HepG2 (cell line): ENCODE measurements at regions not wholly inside any gene's neighbourhood (a gene's known extent, or its start where the extent isn't known, plus 50 kb on each side); places are given as distances from the start of the nearest gene placed in this dataset.

Source experiments
- ATAC-seq: fragments of 200-7000 bp; cut with Tn5 transposase; 3 replicates; pipeline ENCODE4 v1.9.1; 2020; ENCODE audit warnings: mild to moderate bottlenecking, moderate library complexity
- BruUV-seq: library from RNA; stranded (reverse); fragments of 400-500 nt; replicated peaks from 2 replicates; lab custom pipeline; 2021; lab: Mats Ljungman, UMichigan
- CTCF ChIA-PET: fragments of 300-600 bp; formaldehyde crosslinking; extraction: SDS; loops from one replicate; lab custom pipeline; 2021; ENCODE audit warnings: low total read pairs, inconsistent platforms, low intra/inter-chr PET ratio; lab: Yijun Ruan, JAX
- POLR2A ChIA-PET: fragments of 350-600 bp; sonication (Branson Sonifier 250); formaldehyde crosslinking; loops from one replicate; lab custom pipeline; 2020; ENCODE audit warnings: antibody characterized with exemption, inconsistent platforms; lab: Yijun Ruan, JAX
- DNase-seq: peaks from one replicate; pipeline ENCODE4 v3.0.0-alpha.2; 2015; ENCODE audit warnings: low spot score
- FAIRE-seq: peaks from 3 replicates; lab custom pipeline; 2011; peaks lifted over from hg19 to GRCh38; lab: Jason Lieb, UNC
- H2AFZ ChIP-seq: one replicate; pipeline ENCODE4 v1.6.1; 2011; ENCODE audit warnings: low read length, inconsistent platforms
- H3K27ac ChIP-seq: fragments of 300-600 bp; 3 replicates; pipeline ENCODE4 v1.8.0; 2011; ENCODE audit warnings: mixed run types, mild to moderate bottlenecking, mixed read lengths, low read length, inconsistent platforms; ENCODE audit not compliant: insufficient read depth; ENCODE audit errors: extremely low read length
- H3K27me3 ChIP-seq, 2 experiments: fragments of 200-600 bp in 1 of 2; 2 replicates in 1 of 2; 3 replicates in 1 of 2; pipeline versions ENCODE4 v1.6.0 to v1.8.0; 2011; ENCODE audit warnings: low read length in 2 of 2, mild to moderate bottlenecking in 2 of 2, moderate library complexity in 2 of 2, inconsistent platforms in 1 of 2; ENCODE audit not compliant: insufficient read depth in 2 of 2, control insufficient read depth in 1 of 2
- H3K36me3 ChIP-seq, 2 experiments: fragments of 200-600 bp in 1 of 2; replicated peaks in 1 of 2; 2 replicates in 1 of 2; 3 replicates in 1 of 2; pipeline versions ENCODE4 v1.5.1 to v1.8.0; 2011; ENCODE audit warnings: low read length in 2 of 2, inconsistent platforms in 1 of 2; ENCODE audit not compliant: insufficient read depth in 2 of 2, control insufficient read depth in 1 of 2
- H3K4me1 ChIP-seq: 2 replicates; pipeline ENCODE4 v1.5.1; 2012; ENCODE audit warnings: low read length, inconsistent platforms; ENCODE audit not compliant: insufficient read depth
- H3K4me2 ChIP-seq: 2 replicates; pipeline ENCODE4 v1.6.0; 2011; ENCODE audit warnings: low read depth, low read length, inconsistent platforms
- H3K4me3 ChIP-seq, 3 experiments: fragments of 200-600 bp in 1 of 3; sonication (generic), shearing (Covaris generic) in 1 of 3; replicated peaks in 1 of 3; 2 replicates each; pipeline ENCODE4 v1.5.1; 2011 to 2016; ENCODE audit warnings: low read length in 3 of 3, inconsistent platforms in 2 of 3, low read depth in 2 of 3, mild to moderate bottlenecking in 2 of 3, control low read depth in 1 of 3, mixed read lengths in 1 of 3; ENCODE audit not compliant: insufficient read depth in 1 of 3
- H3K79me2 ChIP-seq: one replicate; pipeline ENCODE4 v1.6.1; 2011; ENCODE audit warnings: low read length, inconsistent platforms; ENCODE audit not compliant: insufficient read depth
- H3K9ac ChIP-seq: 2 replicates; pipeline ENCODE4 v1.6.0; 2011; ENCODE audit warnings: mild to moderate bottlenecking, low read depth, low read length, inconsistent platforms; ENCODE audit not compliant: insufficient read depth
- H3K9me3 ChIP-seq: 2 replicates; pipeline ENCODE4 v1.5.1; 2012; ENCODE audit warnings: mild to moderate bottlenecking, low read length
- H4K20me1 ChIP-seq: 2 replicates; pipeline ENCODE4 v1.6.0; 2011; ENCODE audit warnings: inconsistent platforms, mild to moderate bottlenecking, low read length, moderate library complexity; ENCODE audit not compliant: insufficient read depth
- BORCS8-MEF2B ChIP-seq: sonication (generic); formaldehyde crosslinking; IDR thresholded peaks from 2 replicates; pipeline ENCODE4 v1.8.0; 2022; ENCODE audit warnings: mild to moderate bottlenecking, missing genetic modification reagents
- CEBPG ChIP-seq: IDR thresholded peaks from 2 replicates; pipeline ENCODE4 v1.6.1; 2016
- NKX3-1 ChIP-seq: sonication (generic); formaldehyde crosslinking; IDR thresholded peaks from 2 replicates; pipeline ENCODE4 v1.5.0; 2020; ENCODE audit warnings: missing genetic modification reagents
- PAXIP1 ChIP-seq: sonication (generic); formaldehyde crosslinking; conservative IDR thresholded peaks from 2 replicates; pipeline ENCODE4 v1.4.0; 2020; ENCODE audit warnings: mild to moderate bottlenecking, missing genetic modification reagents, moderate library complexity
- TBL1XR1 ChIP-seq: fragments of 150-350 bp; IDR thresholded peaks from 2 replicates; pipeline ENCODE4 v1.6.1; 2014; ENCODE audit warnings: borderline replicate concordance, low read length; ENCODE audit not compliant: partially characterized antibody
- ZBTB3 ChIP-seq: sonication (generic); formaldehyde crosslinking; IDR thresholded peaks from 2 replicates; pipeline ENCODE4 v1.4.0; 2020; ENCODE audit warnings: low read depth, mild to moderate bottlenecking, moderate library complexity, missing genetic modification reagents, borderline replicate concordance
- ZNF609 ChIP-seq: sonication (generic); formaldehyde crosslinking; IDR thresholded peaks from 2 replicates; pipeline ENCODE4 v1.4.0; 2020; ENCODE audit warnings: mild to moderate bottlenecking, missing genetic modification reagents, borderline replicate concordance
- WGBS: methylation state at CpG from one replicate; pipeline ENCODE4 v1.1.6; 2017; ENCODE audit warnings: low lambda C conversion rate; 5-methylcytosine and 5-hydroxymethylcytosine counted together
- in situ Hi-C: cut with HindIII; loops from 2 replicates; pipeline ENCODE4 v1.10.0; 2017; ENCODE audit warnings: low pct_unique_long_range_greater_than_20kb; ENCODE audit not compliant: extremely low pct_ligation_motif_present
- intact Hi-C: fragments of 100-400 bp; cut with micrococcal nuclease; formaldehyde crosslinking; loops from one replicate; pipeline ENCODE4 v1.10.0; 2022; ENCODE audit not compliant: unreplicated experiment

- Histone ChIP-seq H3K4me2 (no peak overlapping the region), H3K36me3 (no peaks in the 10 kb centered on the region), H4K20me1 (no peaks in the 10 kb centered on the region), H3K9me3 (no peaks in the 10 kb centered on the region), H3K4me3 (no peak overlapping the region), H3K27ac (no peak overlapping the region), H3K4me1 (no peaks in the 10 kb centered on the region), H2AFZ (no peak overlapping the region), H3K9ac (no peak overlapping the region), H3K79me2 (no peaks in the 10 kb centered on the region), H3K27me3 (no peaks in the 10 kb centered on the region)
- DNase-seq (no peak), ATAC-seq (no peak), FAIRE-seq (no peak)
- in situ Hi-C loops, result no loop called here
- 0% methylated on average over 1 of the region's 1 CpG for WGBS
- CTCF ChIA-PET, result no interaction called here
- BruUV-seq, result no TSS peak
- intact Hi-C loops, result no loop called here
- TF ChIP-seq CEBPG (CRISPR knock-in tag) (no peak), ZBTB3 (CRISPR knock-in tag) (no peak), TBL1XR1 (no peak), BORCS8-MEF2B (CRISPR knock-in tag) (no peak), PAXIP1 (CRISPR knock-in tag) (no peak), ZNF609 (no peak), NKX3-1 (CRISPR knock-in tag) (no peak)
- POLR2A ChIA-PET, result no interaction called here
Measured at GRCh38 chr15:79623488-79623887, 191.4 kb downstream of the MINAR1 start.
